ENCODE measurements at regions not wholly inside any gene's neighbourhood (a gene's known extent, or its start where the extent isn't known, plus 50 kb on each side); places are given as distances from the start of the nearest gene placed in this dataset.

DNA sequence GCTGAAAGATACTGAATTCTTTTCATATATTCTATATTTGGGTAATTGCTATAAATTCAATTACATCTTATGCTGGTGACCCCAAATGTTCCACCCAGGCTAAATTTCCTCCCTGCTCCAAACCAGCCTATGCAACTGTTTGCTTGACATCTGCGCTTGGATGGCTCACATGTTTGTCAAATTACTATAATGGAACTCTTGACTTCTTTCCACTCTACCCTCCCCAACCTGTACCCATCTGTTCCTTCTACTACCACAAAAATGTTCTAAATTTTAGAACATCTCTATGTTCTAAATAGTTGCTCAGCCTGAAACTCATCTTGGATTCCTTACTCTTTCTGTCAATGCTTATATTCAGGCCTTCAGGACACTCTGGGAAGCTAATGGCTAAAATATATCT, 249.9 kb upstream of the SMIM30 start:
- TF ChIP-seq POLR2AphosphoS5 (IDR thresholded peaks at IDR 0.05) = no peak
- TF ChIP-seq EP300 (IDR thresholded peaks at IDR 0.05; ENCODE audit: low read depth) = no peak
- TF ChIP-seq, protein P1, sequence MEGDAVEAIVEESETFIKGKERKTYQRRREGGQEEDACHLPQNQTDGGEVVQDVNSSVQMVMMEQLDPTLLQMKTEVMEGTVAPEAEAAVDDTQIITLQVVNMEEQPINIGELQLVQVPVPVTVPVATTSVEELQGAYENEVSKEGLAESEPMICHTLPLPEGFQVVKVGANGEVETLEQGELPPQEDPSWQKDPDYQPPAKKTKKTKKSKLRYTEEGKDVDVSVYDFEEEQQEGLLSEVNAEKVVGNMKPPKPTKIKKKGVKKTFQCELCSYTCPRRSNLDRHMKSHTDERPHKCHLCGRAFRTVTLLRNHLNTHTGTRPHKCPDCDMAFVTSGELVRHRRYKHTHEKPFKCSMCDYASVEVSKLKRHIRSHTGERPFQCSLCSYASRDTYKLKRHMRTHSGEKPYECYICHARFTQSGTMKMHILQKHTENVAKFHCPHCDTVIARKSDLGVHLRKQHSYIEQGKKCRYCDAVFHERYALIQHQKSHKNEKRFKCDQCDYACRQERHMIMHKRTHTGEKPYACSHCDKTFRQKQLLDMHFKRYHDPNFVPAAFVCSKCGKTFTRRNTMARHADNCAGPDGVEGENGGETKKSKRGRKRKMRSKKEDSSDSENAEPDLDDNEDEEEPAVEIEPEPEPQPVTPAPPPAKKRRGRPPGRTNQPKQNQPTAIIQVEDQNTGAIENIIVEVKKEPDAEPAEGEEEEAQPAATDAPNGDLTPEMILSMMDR (IDR thresholded peaks at IDR 0.05) = no peak

All from transverse colon (tissue), 4 donors.